ENCODE measurements at regions not wholly inside any gene's neighbourhood (a gene's known extent, or its start where the extent isn't known, plus 50 kb on each side); places are given as distances from the start of the nearest gene placed in this dataset.

- Mint-ChIP-seq H3K36me3 (peaks cover 0 to 5% (median 0%) of the 10 kb centered on the region in 5 donors), H3K9me3 (peaks cover 0 to 5% (median 0%) of the 10 kb centered on the region in 11 donors), H3K27ac (no peak overlapping the region), H3K4me3 (no peak overlapping the region), H3K27me3 (peaks cover 8 to 20% (median 16%) of the 10 kb centered on the region in 5 donors), H3K4me1 (peaks cover 0 to 21% (median 0%) of the 10 kb centered on the region in 7 donors)
- ATAC-seq (peak; percentile 48), DNase-seq (no peak)
- peaks cover 0 to 3% of the 10 kb centered on the region in 2 donors for H3K4me1 ChIP-seq (ENCODE audit: control insufficient read depth in 2 of 2, insufficient read depth in 2 of 2, low read length in 2 of 2)
- no peaks in the 10 kb centered on the region for H3K27me3 ChIP-seq (ENCODE audit: control insufficient read depth in 2 of 2, insufficient read depth in 2 of 2, low read length in 2 of 2)
- no peak overlapping the region for H3K4me3 ChIP-seq (ENCODE audit: low read length)
- no peak overlapping the region for H3K27ac ChIP-seq (ENCODE audit: low read depth, low read length)
- intact Hi-C loops (cut with micrococcal nuclease) = no loop called here
- no peaks in the 10 kb centered on the region for H3K36me3 ChIP-seq (ENCODE audit: control insufficient read depth in 2 of 3, insufficient read depth in 3 of 3, low read length in 3 of 3)
- H3K9me3 ChIP-seq (ENCODE audit: control insufficient read depth in 2 of 3, low read length in 3 of 3) = no peaks in the 10 kb centered on the region
- POLR2A ChIA-PET = interaction anchor here (0.5 kb wide), 1 partner anchor 11 kb away, joined by 5 read pairs; no protein-coding TSS in a partner anchor
- CTCF ChIA-PET = no interaction called here
Observed at GRCh38 chr2:38185012-38185491, 109.1 kb upstream of the CYP1B1 start.

GRCh38 chr2:38182492-38183003, 106.6 kb upstream of the CYP1B1 start:
- Histone ChIP-seq H3K27ac (ENCODE audit: low read depth, low read length) (no peak overlapping the region), H3K4me1 (ENCODE audit: control insufficient read depth in 2 of 2, insufficient read depth in 2 of 2, low read length in 2 of 2) (peaks cover 0 to 3% of the 10 kb centered on the region in 2 donors), H3K27me3 (ENCODE audit: control insufficient read depth in 2 of 2, insufficient read depth in 2 of 2, low read length in 2 of 2) (no peaks in the 10 kb centered on the region), H3K36me3 (ENCODE audit: control insufficient read depth in 2 of 3, insufficient read depth in 3 of 3, low read length in 3 of 3) (no peaks in the 10 kb centered on the region), H3K9me3 (ENCODE audit: control insufficient read depth in 2 of 3, low read length in 3 of 3) (no peaks in the 10 kb centered on the region), H3K4me3 (ENCODE audit: low read length) (no peak overlapping the region)
- ChIA-PET CTCF (no interaction called here), POLR2A (no interaction called here)
- Mint-ChIP-seq H3K27ac (no peak overlapping the region), H3K27me3 (peaks cover 8 to 26% (median 17%) of the 10 kb centered on the region in 5 donors), H3K9me3 (peaks cover 0 to 2% (median 0%) of the 10 kb centered on the region in 11 donors), H3K36me3 (no peaks in the 10 kb centered on the region), H3K4me1 (peaks cover 0 to 19% (median 0%) of the 10 kb centered on the region in 7 donors), H3K4me3 (no peak overlapping the region)
- no peak for ATAC-seq
- DNase-seq = no peak
- intact Hi-C loops (cut with micrococcal nuclease) = no loop called here

- Mint-ChIP-seq H3K4me3 (no peak overlapping the region), H3K36me3 (no peaks in the 10 kb centered on the region), H3K27me3 (peaks cover 8 to 28% (median 20%) of the 10 kb centered on the region in 5 donors), H3K9me3 (peaks cover 0 to 2% (median 0%) of the 10 kb centered on the region in 11 donors), H3K27ac (no peak overlapping the region), H3K4me1 (peaks cover 0 to 19% (median 0%) of the 10 kb centered on the region in 7 donors)
- Histone ChIP-seq H3K4me3 (ENCODE audit: low read length) (no peak overlapping the region), H3K9me3 (ENCODE audit: control insufficient read depth in 2 of 3, low read length in 3 of 3) (no peaks in the 10 kb centered on the region), H3K27me3 (ENCODE audit: control insufficient read depth in 2 of 2, insufficient read depth in 2 of 2, low read length in 2 of 2) (no peaks in the 10 kb centered on the region), H3K27ac (ENCODE audit: low read depth, low read length) (no peak overlapping the region), H3K36me3 (ENCODE audit: control insufficient read depth in 2 of 3, insufficient read depth in 3 of 3, low read length in 3 of 3) (no peaks in the 10 kb centered on the region), H3K4me1 (ENCODE audit: control insufficient read depth in 2 of 2, insufficient read depth in 2 of 2, low read length in 2 of 2) (peaks cover 0 to 3% of the 10 kb centered on the region in 2 donors)
- no peak for ATAC-seq
- intact Hi-C loops (cut with micrococcal nuclease) = no loop called here
- DNase-seq = no peak
- ChIA-PET CTCF (no interaction called here), POLR2A (no interaction called here)
Observed at GRCh38 chr2:38181806-38182491, 106.0 kb upstream of the CYP1B1 start.

- no peaks in the 10 kb centered on the region for H3K27me3 ChIP-seq (ENCODE audit: control insufficient read depth in 2 of 2, insufficient read depth in 2 of 2, low read length in 2 of 2)
- POLR2A ChIA-PET = no interaction called here
- no peak overlapping the region for H3K27ac ChIP-seq (ENCODE audit: low read depth, low read length)
- H3K4me1 ChIP-seq (ENCODE audit: control insufficient read depth in 2 of 2, insufficient read depth in 2 of 2, low read length in 2 of 2) = peaks cover 0 to 3% of the 10 kb centered on the region in 2 donors
- ATAC-seq = no peak
- intact Hi-C loops (cut with micrococcal nuclease) = no loop called here
- no peak overlapping the region for H3K4me3 ChIP-seq (ENCODE audit: low read length)
- CTCF ChIA-PET = no interaction called here
- H3K36me3 ChIP-seq (ENCODE audit: control insufficient read depth in 2 of 3, insufficient read depth in 3 of 3, low read length in 3 of 3) = no peaks in the 10 kb centered on the region
- no peak for DNase-seq
- H3K27me3 Mint-ChIP-seq = peaks cover 8 to 29% (median 20%) of the 10 kb centered on the region in 5 donors
- no peak overlapping the region for H3K4me3 Mint-ChIP-seq
- H3K9me3 ChIP-seq (ENCODE audit: control insufficient read depth in 2 of 3, low read length in 3 of 3) = no peaks in the 10 kb centered on the region
- no peaks in the 10 kb centered on the region for H3K36me3 Mint-ChIP-seq
- no peak overlapping the region for H3K27ac Mint-ChIP-seq
- H3K4me1 Mint-ChIP-seq = peaks cover 0 to 14% (median 0%) of the 10 kb centered on the region in 7 donors
- peaks cover 0 to 2% (median 0%) of the 10 kb centered on the region in 11 donors for H3K9me3 Mint-ChIP-seq
Observed at GRCh38 chr2:38180754-38181153, 104.8 kb upstream of the CYP1B1 start.

GRCh38 chr2:38178556-38179419, 102.8 kb upstream of the CYP1B1 start:
- Histone ChIP-seq H3K9me3 (ENCODE audit: control insufficient read depth in 2 of 3, low read length in 3 of 3) (no peaks in the 10 kb centered on the region), H3K36me3 (ENCODE audit: control insufficient read depth in 2 of 3, insufficient read depth in 3 of 3, low read length in 3 of 3) (no peaks in the 10 kb centered on the region), H3K27me3 (ENCODE audit: control insufficient read depth in 2 of 2, insufficient read depth in 2 of 2, low read length in 2 of 2) (no peaks in the 10 kb centered on the region), H3K4me3 (ENCODE audit: low read length) (no peak overlapping the region), H3K27ac (ENCODE audit: low read depth, low read length) (no peak overlapping the region), H3K4me1 (ENCODE audit: control insufficient read depth in 2 of 2, insufficient read depth in 2 of 2, low read length in 2 of 2) (no peaks in the 10 kb centered on the region)
- no peaks in the 10 kb centered on the region for H3K36me3 Mint-ChIP-seq
- ATAC-seq (peak; percentile 66), DNase-seq (no peak)
- ChIA-PET POLR2A (no interaction called here), CTCF (interaction anchor here (0.7 kb wide), 1 partner anchor 139 kb away, joined by 5 read pairs; no protein-coding TSS in a partner anchor)
- H3K27ac Mint-ChIP-seq = no peak overlapping the region
- H3K27me3 Mint-ChIP-seq = peaks cover 8 to 31% (median 24%) of the 10 kb centered on the region in 5 donors
- intact Hi-C loops (cut with micrococcal nuclease) = no loop called here
- H3K4me1 Mint-ChIP-seq = peaks cover 0 to 5% (median 0%) of the 10 kb centered on the region in 7 donors
- no peaks in the 10 kb centered on the region for H3K9me3 Mint-ChIP-seq
- no peak overlapping the region for H3K4me3 Mint-ChIP-seq

GRCh38 chr2:38178119-38178518, 102.2 kb upstream of the CYP1B1 start:
- no peaks in the 10 kb centered on the region for H3K9me3 Mint-ChIP-seq
- Histone ChIP-seq H3K4me3 (ENCODE audit: low read length) (no peak overlapping the region), H3K27me3 (ENCODE audit: control insufficient read depth in 2 of 2, insufficient read depth in 2 of 2, low read length in 2 of 2) (no peaks in the 10 kb centered on the region), H3K4me1 (ENCODE audit: control insufficient read depth in 2 of 2, insufficient read depth in 2 of 2, low read length in 2 of 2) (no peaks in the 10 kb centered on the region), H3K9me3 (ENCODE audit: control insufficient read depth in 2 of 3, low read length in 3 of 3) (no peaks in the 10 kb centered on the region), H3K36me3 (ENCODE audit: control insufficient read depth in 2 of 3, insufficient read depth in 3 of 3, low read length in 3 of 3) (no peaks in the 10 kb centered on the region), H3K27ac (ENCODE audit: low read depth, low read length) (no peak overlapping the region)
- POLR2A ChIA-PET = no interaction called here
- no peaks in the 10 kb centered on the region for H3K36me3 Mint-ChIP-seq
- H3K4me1 Mint-ChIP-seq = peaks cover 0 to 5% (median 0%) of the 10 kb centered on the region in 7 donors
- DNase-seq (no peak), ATAC-seq (peak; percentile 19)
- peaks cover 8 to 31% (median 24%) of the 10 kb centered on the region in 5 donors for H3K27me3 Mint-ChIP-seq
- CTCF ChIA-PET = no interaction called here
- intact Hi-C loops (cut with micrococcal nuclease) = no loop called here
- H3K4me3 Mint-ChIP-seq = no peak overlapping the region
- no peak overlapping the region for H3K27ac Mint-ChIP-seq

All from naive thymus-derived CD4-positive, alpha-beta T cell (primary cell).